PC-9 (cell line): ENCODE measurements at regions not wholly inside any gene's neighbourhood (a gene's known extent, or its start where the extent isn't known, plus 50 kb on each side); places are given as distances from the start of the nearest gene placed in this dataset.

Experiments used
- EZH2 ChIP-seq: fragments of 200-600 bp; sonication (generic); IDR thresholded peaks from 2 replicates; pipeline ENCODE4 v1.8.0; 2017; ENCODE audit warnings: antibody characterized with exemption, low read depth
- TF ChIP-seq, protein P1 (sequence below): fragments of 200-600 bp; sonication (generic); conservative IDR thresholded peaks from 2 replicates; pipeline ENCODE4 v1.6.1; 2017; ENCODE audit warnings: mixed run types, antibody characterized with exemption, mild to moderate bottlenecking, moderate library complexity

GRCh38 chr6:120558294-120558693, 776.0 kb downstream of the TBC1D32 start:
- TF ChIP-seq, protein P1, sequence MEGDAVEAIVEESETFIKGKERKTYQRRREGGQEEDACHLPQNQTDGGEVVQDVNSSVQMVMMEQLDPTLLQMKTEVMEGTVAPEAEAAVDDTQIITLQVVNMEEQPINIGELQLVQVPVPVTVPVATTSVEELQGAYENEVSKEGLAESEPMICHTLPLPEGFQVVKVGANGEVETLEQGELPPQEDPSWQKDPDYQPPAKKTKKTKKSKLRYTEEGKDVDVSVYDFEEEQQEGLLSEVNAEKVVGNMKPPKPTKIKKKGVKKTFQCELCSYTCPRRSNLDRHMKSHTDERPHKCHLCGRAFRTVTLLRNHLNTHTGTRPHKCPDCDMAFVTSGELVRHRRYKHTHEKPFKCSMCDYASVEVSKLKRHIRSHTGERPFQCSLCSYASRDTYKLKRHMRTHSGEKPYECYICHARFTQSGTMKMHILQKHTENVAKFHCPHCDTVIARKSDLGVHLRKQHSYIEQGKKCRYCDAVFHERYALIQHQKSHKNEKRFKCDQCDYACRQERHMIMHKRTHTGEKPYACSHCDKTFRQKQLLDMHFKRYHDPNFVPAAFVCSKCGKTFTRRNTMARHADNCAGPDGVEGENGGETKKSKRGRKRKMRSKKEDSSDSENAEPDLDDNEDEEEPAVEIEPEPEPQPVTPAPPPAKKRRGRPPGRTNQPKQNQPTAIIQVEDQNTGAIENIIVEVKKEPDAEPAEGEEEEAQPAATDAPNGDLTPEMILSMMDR, result no peak
- TF ChIP-seq EZH2, result no peak
